HG03571 (cell line): ENCODE measurements at regions not wholly inside any gene's neighbourhood (a gene's known extent, or its start where the extent isn't known, plus 50 kb on each side); places are given as distances from the start of the nearest gene placed in this dataset.

Experiments
- ATAC-seq: cut with Tn5 transposase; IDR thresholded peaks from one replicate; pipeline ENCODE4 v1.9.1; 2021; ENCODE audit not compliant: unreplicated experiment

- ATAC-seq = no peak
These were observed 378.4 kb upstream of the SGCD start for GRCh38 chr5:155948576-155948975.

- no peak for ATAC-seq
These were observed 374.4 kb upstream of the SGCD start for GRCh38 chr5:155952486-155953089.

DNA sequence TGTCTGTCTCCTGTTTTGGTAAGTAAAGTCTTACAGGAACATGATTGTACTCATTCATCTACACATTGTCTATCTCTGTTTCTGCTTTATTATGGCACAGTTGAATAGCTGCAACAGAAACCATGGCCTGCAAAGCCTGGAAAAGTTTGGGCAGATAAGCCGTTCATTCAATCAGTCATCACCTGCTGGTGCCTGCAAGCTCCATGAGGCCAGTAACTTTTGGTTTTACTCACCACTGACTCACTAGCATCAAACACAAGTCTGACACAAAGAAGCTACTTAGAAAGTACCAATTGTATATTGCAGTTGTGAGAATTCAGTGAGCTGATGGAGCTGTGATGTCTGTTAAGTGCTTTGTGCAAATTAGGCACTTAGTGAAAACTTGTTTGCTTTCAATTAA is 373.6 kb upstream of the SGCD start:
- no peak for ATAC-seq

DNA sequence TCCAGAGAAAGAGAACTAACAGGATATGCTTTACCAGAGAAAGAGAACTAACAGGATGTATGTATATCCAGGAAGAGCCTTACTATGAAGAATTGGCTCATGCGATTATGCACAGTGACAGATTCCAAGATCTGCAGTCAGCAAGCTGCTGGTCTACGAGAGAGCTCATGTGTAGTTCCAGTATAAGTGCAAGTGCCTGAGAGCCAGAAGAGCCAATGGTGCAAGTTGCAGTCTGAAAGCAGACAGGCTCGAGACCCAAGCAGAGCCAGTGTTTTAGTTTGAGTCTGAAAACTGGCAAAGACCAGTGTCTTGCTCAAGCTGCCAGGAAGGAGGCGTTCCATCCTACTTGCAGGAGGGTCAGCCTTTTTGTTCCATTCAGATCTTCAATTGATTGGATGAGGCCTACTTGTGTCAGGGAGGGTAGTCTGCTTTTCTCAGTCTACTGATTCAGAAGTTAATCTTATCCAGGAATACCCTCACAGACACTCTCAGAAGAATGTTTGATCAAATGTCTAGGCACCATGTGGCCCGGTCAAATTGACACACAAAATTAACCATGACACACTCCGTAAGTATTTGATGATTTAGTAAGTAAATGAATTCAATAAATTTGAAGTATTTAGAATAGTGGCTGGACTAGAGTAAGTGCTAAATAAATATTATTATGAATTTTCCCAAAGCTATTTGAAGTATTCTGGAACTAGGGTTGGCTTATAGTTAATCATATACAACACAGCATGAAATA is 372.1 kb upstream of the SGCD start:
- no peak for ATAC-seq

GRCh38 chr5:155957884-155958283 is 369.1 kb upstream of the SGCD start:
- no peak for ATAC-seq

DNA sequence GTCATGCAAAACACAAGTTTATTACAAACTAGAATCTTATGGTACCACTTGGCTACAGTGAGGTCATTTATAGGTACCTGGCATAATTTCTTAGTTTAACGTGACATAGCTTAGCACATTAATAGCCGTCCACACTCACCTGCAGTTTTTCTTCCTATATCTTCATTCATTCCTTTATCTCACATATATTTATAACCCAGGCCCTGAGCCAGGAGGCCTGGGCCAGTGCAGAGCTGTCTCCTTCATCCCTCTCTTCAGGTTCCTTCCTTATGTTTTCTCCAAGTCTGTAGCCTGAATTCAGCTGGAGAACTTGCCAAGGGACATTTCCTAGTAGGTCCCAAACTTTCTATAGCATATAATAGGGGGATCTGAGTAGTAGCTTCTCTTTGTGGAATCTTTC is 367.9 kb upstream of the SGCD start:
- no peak for ATAC-seq

DNA sequence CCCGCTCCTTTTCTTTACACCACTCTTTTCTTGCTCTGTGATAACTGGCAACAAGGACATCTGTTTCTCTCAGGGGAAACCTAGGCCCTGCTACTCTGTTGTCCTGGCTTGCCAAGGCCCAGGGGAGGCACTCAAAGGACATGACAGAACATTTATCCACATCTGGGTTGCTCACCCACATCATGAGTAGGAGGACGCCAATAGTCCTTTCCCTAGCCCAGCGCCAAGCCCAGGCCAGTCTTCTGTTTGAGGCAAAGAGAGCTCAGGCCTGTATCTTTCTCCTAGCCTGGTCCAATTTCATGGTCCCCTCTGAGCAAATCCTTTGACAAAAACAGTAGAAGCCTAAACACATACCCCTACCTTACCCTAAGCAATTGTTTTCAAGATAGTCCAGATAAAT is 366.8 kb upstream of the SGCD start:
- no peak for ATAC-seq

- ATAC-seq = no peak
These were observed 357.4 kb upstream of the SGCD start for GRCh38 chr5:155969537-155969936.

DNA sequence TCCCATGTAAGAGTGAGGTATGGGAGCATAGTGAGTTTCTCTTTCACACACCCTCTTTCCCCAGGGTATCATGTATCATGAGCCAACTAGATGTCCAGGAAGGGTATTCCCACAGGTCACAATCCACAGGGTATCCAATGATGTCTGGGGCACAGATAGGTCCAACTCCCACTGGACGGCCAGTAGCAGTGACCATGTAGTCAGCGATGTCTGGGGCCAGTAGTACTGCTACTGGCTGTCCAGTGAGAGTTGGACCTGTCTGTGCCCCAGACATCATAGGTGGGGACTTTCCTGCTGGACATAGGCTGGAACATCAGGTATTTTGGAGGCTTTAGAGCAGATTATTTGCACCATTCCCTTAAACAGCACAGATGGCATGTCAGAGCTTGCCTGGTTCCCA is 352.6 kb upstream of the SGCD start:
- ATAC-seq = no peak

- no peak for ATAC-seq
These were observed 348.1 kb upstream of the SGCD start for GRCh38 chr5:155978850-155979249.

GRCh38 chr5:155982354-155982753 is 344.6 kb upstream of the SGCD start:
- no peak for ATAC-seq

DNA sequence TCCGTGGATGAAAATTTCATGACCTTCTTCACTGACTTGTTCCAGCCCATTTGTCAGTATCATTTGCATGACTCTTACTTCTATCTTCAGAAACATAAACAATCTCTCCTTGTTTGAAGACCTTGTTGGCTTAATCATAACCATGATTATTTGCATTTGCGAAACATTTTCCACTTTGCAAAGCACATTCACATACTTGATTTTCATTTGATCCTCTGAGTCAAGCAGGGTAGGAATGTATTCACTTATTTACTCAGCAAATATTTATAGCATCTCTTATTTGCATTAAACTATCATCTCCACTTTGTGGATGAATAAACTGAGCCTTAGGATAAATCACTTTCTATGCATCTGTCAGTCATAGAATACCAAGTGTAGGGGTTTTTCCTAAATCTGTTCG is 343.0 kb upstream of the SGCD start:
- no peak for ATAC-seq

- ATAC-seq = no peak
These were observed 339.6 kb upstream of the SGCD start for GRCh38 chr5:155987265-155987810.

GRCh38 chr5:155989879-155990278 is 337.1 kb upstream of the SGCD start:
- ATAC-seq = no peak

- ATAC-seq = no peak
These were observed 330.8 kb upstream of the SGCD start for GRCh38 chr5:155996123-155996522.

GRCh38 chr5:155998257-155998656 is 328.7 kb upstream of the SGCD start:
- no peak for ATAC-seq

DNA sequence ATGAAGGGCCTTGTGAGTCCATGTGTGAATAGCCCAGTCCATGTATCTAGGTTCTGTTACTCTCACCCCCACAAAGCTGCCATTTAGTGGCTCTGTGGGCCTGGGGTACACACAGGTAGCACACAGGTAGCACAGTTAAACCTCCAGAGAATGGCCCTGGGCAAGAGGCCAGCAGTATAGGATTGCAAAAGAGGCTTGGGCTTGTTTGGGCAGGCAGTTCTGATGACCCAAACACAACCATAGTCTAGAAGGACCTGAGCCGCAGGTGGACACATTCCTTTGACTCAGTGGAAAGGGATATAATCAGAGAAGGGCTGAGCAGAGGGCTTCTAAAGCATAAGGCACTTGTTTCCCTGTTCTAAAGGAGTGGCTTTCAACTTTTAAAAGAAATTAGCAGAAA is 326.8 kb upstream of the SGCD start:
- no peak for ATAC-seq

DNA sequence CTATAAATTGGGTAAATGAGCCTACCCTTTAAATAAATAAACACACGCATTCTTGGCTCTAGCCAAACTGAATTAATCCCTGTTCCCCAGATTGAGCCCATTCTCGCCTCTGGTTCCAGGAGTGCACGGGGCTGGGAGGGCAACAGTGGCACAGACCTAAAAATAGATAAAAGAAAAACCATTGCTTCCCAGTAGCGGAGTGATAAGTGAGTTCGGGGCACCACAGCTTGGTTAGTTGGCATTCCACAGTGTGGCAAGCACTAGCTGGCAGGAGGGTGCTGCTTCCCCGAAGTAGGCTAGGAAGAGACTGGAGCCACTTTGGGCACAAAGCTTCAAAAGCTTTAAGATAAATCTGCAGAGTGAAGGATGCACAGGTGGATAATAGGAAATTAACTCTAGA is 322.2 kb upstream of the SGCD start:
- no peak for ATAC-seq

- ATAC-seq = no peak
These were observed 320.8 kb upstream of the SGCD start for GRCh38 chr5:156006026-156006647.

DNA sequence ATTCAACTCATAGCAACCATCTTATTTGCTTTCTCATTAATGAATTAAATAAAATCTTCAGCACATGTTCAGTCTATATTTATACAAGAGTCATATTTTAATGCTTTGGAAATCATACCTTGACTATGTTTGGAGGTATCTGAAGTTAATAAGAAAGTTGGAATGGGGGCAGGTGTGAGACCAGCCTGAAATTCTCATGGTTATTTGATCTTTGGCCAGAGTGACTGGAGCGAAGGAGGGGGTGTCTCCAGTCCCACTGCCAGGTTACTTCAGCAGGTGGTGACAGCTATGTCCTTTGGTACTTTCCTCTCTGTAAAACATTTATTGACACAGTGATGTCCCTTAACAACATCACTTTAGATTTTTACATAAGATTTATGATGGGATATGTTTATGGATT is 318.1 kb upstream of the SGCD start:
- ATAC-seq = no peak

- ATAC-seq = no peak
These were observed 317.4 kb upstream of the SGCD start for GRCh38 chr5:156009583-156009982.

DNA sequence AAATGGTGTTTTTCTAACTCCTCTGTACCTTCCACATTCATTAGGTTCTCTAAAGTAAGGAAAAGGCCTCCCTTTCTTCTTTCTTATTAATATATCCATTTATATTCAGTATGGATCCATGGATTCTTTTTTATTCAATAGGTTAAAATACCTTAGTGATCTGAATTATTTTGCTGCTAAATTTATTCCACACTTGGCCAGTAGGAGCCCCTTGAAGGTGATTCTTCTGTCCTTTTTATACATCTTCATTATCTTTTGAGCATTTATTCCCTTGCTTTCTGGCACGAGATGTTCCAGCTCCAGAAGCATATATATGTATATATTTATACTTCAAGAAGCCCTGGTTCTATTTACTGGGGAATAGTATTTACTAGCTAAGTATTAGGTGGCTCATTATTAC is 311.8 kb upstream of the SGCD start:
- no peak for ATAC-seq
